ENCODE measurements at regions not wholly inside any gene's neighbourhood (a gene's known extent, or its start where the extent isn't known, plus 50 kb on each side); places are given as distances from the start of the nearest gene placed in this dataset.

DNA sequence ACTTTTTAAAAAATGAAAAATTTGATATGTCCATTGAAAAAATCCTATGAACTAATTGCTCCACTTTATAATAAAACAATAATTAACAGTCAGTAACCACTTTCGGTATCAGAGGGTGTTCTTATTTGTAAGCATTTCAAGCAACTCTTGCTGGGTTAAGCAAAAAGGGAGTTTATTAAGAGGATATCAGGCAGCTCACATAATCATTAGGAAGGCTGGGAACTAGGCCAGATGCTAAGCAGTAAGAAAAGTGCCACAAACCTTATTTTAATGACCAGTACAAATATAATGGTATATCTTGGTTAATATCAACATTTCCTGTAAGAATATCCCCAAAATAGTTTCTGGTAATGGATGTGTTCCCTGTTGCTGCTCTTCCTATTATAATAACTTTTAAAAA, 2618.3 kb upstream of the PCDH20 start:
- TF ChIP-seq EZH2phosphoT487 (IDR thresholded peaks at IDR 0.05; ENCODE audit: low read length) (no peak), EZH2 (optimal IDR thresholded peaks at IDR 0.05; ENCODE audit: low read depth, low read length) (no peak), CTCF (IDR thresholded peaks at IDR 0.05; ENCODE audit: low read length) (no peak)

Measured in MM.1S (cell line).